Germinal center (tissue), 1 donor: ENCODE measurements at regions not wholly inside any gene's neighbourhood (a gene's known extent, or its start where the extent isn't known, plus 50 kb on each side); places are given as distances from the start of the nearest gene placed in this dataset.
"Not testable (repeated sequence)": the region's sequence is repeated elsewhere in the genome, so short reads cannot be mapped to it uniquely, and the experiment has no call there.

Source experiments
- DNase-seq: peaks from one replicate; pipeline ENCODE4 v3.0.0; 2012; ENCODE audit warnings: mixed read lengths, low spot score

DNA sequence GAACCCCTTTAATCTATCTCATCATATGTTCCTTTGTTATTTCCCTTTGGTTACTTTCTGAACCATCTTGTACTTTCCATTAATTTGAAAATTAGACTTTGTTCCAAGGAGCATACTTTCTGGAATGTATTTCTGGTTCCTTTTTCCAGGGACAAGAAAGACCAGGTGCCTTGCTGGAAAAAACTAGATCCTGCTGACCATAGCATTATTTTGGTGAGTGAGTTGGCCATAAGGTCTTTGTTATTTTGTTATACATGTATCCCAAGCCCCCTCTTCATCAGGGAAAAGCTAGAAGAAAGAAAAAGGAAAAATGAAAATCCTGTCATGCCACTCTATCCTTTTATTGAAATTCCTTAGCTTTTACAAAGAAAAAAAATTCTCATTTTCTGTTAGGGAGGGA lies 228.1 kb upstream of the TFPI start:
- DNase-seq = no peak

GRCh38 chr2:187783446-187783845 lies 229.2 kb upstream of the TFPI start:
- no peak for DNase-seq

DNA sequence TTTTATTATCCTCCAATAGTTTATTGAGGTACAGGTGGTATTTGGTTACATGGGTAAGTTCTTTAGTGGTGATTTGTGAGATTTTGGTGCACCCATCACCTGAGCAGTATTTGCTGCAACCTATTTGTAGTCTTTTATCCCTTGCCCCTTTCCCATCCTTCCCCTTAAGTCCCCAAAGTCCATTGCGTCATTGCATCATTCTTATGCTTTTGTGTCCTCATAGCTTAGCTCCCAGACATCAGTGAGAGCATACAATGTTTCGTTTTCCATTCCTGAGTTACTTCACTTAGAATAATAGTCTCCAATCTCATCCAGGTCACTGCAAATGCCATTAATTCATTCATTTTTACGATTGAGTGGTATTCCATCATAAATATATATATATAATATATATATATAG lies 229.9 kb upstream of the TFPI start:
- DNase-seq = not testable (repeated sequence)

DNA sequence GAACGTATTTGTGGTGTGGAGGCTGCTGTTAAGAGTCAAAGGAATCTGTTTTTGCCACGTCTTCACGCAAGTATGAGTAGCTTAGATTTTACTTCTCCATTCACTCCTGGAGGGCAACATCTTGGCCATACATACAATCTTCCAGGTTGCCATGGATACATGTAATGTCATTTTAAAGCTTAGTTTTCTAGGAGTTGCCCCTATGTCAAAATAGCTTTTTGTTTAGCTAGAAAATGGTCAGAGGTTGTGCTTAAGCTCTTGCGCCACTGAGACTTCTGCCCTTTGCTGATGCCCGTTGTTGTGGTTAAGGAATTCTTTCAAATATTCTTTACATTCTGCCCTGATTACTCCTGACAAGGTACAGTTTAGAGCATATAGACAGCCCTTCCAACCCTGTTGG lies 245.4 kb upstream of the TFPI start:
- no peak for DNase-seq

DNA sequence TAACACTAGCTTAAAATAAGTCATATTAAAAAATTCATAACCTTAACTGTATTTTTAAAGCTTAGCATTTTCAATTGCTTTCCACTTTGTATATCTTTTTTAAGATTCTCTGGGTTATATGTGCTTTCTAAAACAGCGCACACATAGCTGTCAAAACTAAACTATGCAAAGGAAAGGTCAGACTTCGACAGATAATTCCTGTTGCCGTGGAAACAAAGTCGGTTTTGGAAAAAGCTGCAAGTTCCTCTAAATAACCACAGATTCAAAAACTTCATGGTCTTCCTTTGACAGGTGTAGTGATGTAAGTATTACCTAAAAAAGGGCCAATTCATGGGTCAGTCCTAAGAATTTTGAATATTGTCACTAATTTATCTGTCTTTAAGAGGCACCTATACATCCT lies 249.6 kb upstream of the TFPI start:
- no peak for DNase-seq

GRCh38 chr2:187815113-187815512 lies 260.9 kb upstream of the TFPI start:
- no peak for DNase-seq

DNA sequence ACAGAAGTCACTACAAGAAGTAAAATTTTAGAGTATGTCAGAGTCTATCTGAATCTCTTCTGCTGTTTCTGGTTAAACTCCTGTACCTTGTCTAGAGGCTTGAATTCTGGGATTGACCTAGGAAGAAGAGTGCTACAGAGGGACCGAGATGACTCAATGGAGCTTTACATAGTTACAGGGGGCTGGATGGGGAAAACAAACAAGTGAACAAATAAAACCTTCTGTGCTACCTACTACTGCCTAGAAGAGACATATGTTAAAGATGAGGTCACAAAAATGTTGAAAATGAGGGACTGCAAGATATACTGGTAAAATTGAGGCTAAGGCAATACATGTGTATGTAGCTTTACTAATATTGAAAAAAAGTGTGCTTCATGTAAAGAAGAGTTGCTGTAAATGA lies 265.4 kb upstream of the TFPI start:
- DNase-seq = no peak

DNA sequence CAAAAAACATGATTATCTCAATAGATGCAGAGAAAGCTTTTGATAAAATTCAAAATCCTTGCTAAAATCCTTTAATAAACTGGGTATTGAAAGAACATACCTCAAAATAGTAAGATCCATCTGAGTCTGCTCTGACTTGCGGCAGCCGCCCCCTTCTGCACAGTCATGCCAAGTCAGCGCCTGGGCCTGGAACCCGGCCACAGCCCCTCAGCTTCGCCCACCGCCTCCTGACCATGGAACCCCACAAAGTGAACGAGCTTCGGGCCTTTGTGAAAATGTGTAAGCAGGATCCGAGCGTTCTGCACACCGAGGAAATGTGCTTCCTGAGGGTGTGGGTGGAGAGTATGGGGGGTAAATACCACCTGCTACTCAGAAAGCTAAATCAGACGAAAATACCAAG lies 270.9 kb upstream of the TFPI start:
- DNase-seq = no peak

DNA sequence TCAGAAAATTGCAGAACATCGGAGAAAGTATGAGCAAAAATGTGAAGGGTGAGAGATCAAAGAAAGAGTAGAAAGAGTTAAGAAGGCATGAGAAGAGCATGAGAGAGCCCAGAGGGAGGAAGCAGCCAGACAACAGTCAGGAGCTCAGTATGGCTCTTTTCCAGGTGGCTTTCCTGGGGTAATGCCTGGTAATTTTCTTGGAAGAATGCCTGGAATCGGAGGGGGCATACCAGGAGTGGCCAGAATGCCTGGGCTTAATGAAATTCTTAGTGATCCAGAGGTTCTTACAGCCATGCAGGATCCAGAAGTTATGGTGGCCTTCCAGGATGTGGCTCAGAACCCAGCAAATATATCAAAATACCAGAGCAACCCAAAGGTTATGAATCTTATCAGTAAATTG lies 271.8 kb upstream of the TFPI start:
- no peak for DNase-seq

DNA sequence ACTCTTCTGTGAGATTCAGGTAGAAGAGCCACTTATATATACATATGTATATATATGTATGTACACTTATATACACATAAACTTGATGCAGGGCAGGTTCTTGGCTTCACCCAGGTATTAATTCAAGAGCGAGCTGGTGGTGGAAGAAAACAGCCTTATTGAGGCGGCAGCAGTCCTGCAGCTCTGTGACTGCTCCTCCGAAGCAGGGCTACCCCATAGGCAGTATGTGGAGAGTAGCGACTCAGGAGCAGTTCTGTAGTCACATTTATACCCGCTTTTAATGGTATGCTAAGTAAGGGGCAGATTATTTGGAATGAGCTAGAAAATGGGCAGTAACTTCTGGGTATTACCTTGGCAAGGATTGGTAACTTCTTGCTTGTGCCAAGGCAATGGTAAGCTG lies 280.6 kb upstream of the TFPI start:
- no peak for DNase-seq

DNA sequence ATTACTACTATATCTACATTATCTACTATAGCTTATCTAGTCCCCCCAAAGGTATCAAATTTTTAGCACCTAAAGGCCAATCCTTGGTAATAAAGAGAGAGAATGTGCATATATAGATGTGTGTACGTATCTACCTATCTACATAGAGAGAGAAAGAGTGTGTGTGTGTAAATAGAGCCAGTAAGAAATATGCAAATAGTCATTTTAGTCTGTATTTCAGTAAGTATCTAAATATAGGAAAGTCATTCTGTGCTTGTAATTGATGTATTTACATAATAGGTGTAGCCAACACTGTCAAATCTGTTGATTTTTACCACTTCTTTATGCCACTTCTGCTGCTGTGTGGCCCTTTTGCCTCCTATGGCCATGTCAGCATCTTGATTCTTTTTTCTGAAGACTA lies 284.5 kb upstream of the TFPI start:
- no peak for DNase-seq

DNA sequence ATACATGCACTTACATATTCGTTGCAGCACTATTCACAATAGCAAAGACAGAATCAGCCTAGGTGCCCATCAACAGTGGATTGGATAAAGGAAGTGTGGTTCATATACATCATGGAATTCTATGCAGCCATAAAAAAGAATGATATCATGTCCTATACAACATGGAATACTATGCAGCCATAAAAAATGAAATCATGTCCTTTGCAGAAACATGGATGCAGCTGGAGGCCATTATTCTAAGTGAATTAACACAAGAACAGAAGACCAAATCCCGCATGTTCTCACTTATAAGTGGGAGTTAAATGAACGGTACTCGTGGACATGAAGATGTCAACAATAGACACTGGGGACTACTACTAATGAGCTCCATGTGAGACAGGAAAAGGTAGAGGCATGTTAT lies 288.1 kb upstream of the TFPI start:
- no peak for DNase-seq

- DNase-seq = peak; percentile 2
Observed at GRCh38 chr2:187842978-187843847, 289.0 kb upstream of the TFPI start.

DNA sequence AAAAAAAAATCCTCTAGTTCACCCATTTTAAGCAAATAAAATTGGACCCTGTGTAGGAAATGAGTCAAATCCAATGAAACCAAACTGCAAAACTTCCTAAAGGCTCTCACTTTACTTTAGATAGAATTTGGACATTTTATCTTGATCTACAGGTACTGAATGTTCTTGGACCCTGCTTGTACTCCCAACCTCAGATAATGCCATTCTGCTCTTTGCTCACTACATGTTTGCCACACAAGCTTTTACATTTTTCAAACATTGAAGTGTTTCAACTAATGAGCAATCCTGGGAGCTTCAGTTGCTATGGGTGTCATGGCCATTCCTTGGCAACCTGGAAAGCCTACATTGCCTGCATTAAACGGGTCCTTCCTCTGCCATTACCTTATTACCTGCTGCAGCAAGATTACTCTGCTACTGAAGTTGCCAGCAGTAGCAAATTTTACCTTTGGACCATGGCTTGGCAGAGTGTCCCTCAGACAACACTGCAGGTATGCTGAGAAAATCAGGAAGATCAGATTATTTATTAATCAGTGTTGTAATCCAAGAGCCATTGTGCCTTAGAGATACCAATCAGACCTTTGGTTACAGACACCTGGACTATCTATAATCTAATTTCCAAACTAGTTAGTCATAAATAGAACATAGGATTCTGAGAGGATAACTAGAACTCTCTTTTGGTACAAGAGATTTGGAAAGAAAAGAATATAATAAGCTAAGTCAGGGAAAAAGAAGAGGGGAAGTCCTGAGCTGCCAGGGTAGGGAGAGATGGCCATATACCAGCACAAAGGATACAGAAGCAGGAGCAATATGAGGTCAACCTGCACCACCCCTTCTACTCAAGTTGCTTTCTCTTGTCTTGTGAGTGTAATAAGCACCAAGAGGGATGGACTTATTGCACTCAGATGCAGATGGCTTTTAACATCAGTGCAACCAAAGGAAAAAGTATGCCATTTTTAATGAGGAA lies 293.3 kb upstream of the TFPI start:
- no peak for DNase-seq

DNA sequence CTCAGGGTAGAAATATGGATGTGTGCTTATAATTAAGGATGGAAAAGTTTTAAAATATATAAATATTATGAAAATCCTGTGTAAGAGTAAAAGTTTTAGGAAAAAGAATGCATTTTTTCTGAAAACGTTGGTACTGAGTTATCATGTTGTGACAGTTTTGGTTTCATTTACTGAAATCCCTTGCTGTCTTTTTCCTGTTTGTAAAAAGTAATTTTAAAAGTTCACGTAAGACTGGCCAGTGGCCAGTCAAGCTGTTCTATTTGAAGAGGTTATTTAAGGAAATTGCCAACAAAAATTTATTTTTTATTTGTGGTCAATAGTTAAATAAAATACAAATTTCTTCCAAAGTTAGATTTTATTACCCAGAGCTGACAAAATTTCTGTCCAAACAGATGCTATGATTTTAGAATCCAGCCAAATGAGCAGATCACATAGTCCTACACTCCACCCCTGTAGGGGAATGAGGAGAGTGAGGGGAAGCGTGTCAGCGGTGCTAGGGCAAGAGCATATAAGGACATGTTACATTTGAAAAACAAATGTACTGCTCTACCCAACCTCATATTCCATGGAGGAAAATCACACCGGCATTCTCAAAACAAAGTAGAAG lies 297.8 kb upstream of the TFPI start:
- DNase-seq = no peak

DNA sequence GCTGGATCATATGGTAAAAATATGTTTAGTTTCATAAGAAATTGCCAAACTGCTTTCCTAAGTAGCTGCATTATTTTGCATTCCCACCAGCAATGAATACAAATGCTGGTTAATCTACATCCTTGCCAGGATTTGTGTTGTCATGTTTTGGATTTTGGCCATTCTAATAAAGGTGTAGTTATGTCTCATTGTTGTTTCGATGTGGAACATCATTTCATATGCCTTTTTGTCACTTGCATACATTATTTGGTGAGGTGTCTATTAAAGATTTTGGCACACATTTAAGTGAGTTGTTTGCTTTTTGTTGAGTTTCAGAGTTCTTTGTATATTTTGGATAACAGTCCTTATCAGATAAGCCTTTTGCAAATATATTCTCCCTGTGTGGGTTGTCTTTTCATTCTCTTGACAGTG lies 299.2 kb upstream of the TFPI start:
- no peak for DNase-seq

GRCh38 chr2:187854801-187855200 lies 300.6 kb upstream of the TFPI start:
- DNase-seq = no peak

GRCh38 chr2:187855689-187856088 lies 301.5 kb upstream of the TFPI start:
- no peak for DNase-seq

- no peak for DNase-seq
Observed at GRCh38 chr2:187857826-187858225, 303.6 kb upstream of the TFPI start.

DNA sequence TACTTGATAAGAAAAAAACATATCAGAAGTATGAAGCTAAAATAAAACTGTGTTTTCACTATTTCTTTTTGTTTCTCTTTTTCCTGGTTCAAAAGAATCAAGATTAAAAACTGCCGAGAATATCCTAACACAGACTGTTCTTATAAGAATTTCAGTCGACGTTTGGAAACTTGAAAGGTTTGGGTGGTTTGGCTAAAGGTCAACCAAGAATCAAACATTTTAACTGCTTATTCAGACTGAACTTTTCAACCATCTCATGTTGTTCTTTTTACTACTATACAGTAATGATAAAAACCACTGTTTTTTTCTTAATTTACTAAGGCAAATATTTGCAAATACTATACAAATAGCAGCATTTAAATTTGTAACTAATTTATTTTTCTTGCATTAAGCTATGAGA lies 308.5 kb upstream of the TFPI start:
- DNase-seq = no peak

DNA sequence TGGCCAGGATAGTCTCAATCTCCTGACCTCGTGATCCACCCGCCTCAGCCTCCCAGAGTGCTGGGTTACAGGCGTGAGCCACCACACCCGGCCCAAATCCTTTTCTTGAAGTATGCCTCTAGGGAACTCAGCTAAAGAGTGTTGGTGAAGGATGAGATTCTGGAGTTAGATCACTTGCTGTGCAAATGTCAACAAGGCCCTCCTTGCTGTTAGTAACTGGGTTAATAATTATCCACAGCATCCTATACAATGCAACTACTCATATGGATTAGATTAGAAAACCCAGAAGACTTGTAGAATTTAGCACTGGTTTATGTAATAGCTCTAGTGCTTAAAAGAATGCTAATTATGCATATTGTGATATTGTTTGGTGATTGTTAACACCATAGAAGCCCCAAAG lies 310.8 kb upstream of the TFPI start:
- DNase-seq = no peak

DNA sequence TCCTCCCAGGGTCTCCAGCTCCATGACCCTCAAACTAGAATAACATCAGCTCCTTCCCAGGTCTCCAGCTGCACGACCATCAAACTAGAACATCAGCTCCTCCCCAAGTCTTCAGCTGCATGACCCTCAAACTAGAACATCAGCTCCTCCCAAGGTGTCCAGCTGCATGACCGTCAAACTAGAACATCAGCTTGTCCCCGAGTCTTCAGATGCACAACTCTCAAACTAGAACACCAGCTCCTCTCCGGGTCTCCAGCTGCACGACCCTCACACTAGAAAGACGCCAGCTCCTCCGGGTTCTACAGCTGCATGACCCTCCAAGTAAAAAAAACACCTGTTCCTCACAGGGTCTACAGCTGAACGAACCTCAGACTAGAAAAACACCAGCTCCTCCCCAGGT lies 312.9 kb upstream of the TFPI start:
- DNase-seq = no peak

- DNase-seq = no peak
Observed at GRCh38 chr2:187869195-187869594, 315.0 kb upstream of the TFPI start.
